H9 (cell line): ENCODE measurements at regions not wholly inside any gene's neighbourhood (a gene's known extent, or its start where the extent isn't known, plus 50 kb on each side); places are given as distances from the start of the nearest gene placed in this dataset.

Experiments used
- DNase-seq: peaks from one replicate; pipeline ENCODE4 v3.0.0-alpha.2; 2017
- H2AFZ ChIP-seq: one replicate; pipeline ENCODE4 v1.6.1; 2013; ENCODE audit warnings: mild to moderate bottlenecking, low read length, control low read depth, moderate library complexity
- H2AK5ac ChIP-seq: 2 replicates; pipeline ENCODE4 v1.6.1; 2013; ENCODE audit warnings: low read length, control low read depth, mixed read lengths; ENCODE audit not compliant: insufficient read length
- H2BK120ac ChIP-seq: one replicate; pipeline ENCODE4 v1.6.1; 2013; ENCODE audit warnings: low read depth, mild to moderate bottlenecking, low read length, control low read depth, inconsistent platforms; ENCODE audit not compliant: poor library complexity, severe bottlenecking
- H2BK12ac ChIP-seq: 2 replicates; pipeline ENCODE4 v1.6.1; 2013; ENCODE audit warnings: low read length, control low read depth, mixed read lengths, low read depth; ENCODE audit not compliant: insufficient read length
- H2BK15ac ChIP-seq: 2 replicates; pipeline ENCODE4 v1.6.1; 2013; ENCODE audit warnings: low read depth, low read length, control low read depth
- H2BK20ac ChIP-seq: one replicate; pipeline ENCODE4 v1.6.1; 2013; ENCODE audit warnings: low read depth, mild to moderate bottlenecking, low read length, control low read depth, inconsistent platforms; ENCODE audit not compliant: poor library complexity, severe bottlenecking
- H2BK5ac ChIP-seq: 2 replicates; pipeline ENCODE4 v1.6.1; 2013; ENCODE audit warnings: low read length, control low read depth, mixed read lengths; ENCODE audit not compliant: insufficient read length
- H3K14ac ChIP-seq: 2 replicates; pipeline ENCODE4 v1.6.1; 2013; ENCODE audit warnings: low read length, control low read depth; ENCODE audit not compliant: insufficient read depth
- H3K18ac ChIP-seq: 2 replicates; pipeline ENCODE4 v1.6.1; 2013; ENCODE audit warnings: low read depth, mild to moderate bottlenecking, mixed read lengths, low read length, control low read depth; ENCODE audit not compliant: insufficient read length
- H3K23ac ChIP-seq: 2 replicates; pipeline ENCODE4 v1.6.1; 2013; ENCODE audit warnings: low read length, control low read depth, mixed read lengths, low read depth; ENCODE audit not compliant: insufficient read length
- H3K23me2 ChIP-seq: 2 replicates; pipeline ENCODE4 v1.6.1; 2013; ENCODE audit warnings: low read depth, mild to moderate bottlenecking, mixed read lengths, low read length, control low read depth; ENCODE audit not compliant: insufficient read length, poor library complexity, severe bottlenecking
- H3K27ac ChIP-seq: 2 replicates; pipeline ENCODE4 v1.5.1; 2013; ENCODE audit warnings: low read length, control low read depth, mixed read lengths, low read depth; ENCODE audit not compliant: insufficient read length
- H3K27me3 ChIP-seq: 2 replicates; pipeline ENCODE4 v1.6.1; 2013; ENCODE audit warnings: low read length, control low read depth, inconsistent platforms; ENCODE audit not compliant: insufficient read depth
- H3K4ac ChIP-seq: 2 replicates; pipeline ENCODE4 v1.6.1; 2013; ENCODE audit warnings: low read depth, mild to moderate bottlenecking, control low read depth, inconsistent platforms, low read length, moderate library complexity
- H3K4me1 ChIP-seq: 2 replicates; pipeline ENCODE4 v1.6.1; 2013; ENCODE audit warnings: low read length, control low read depth, inconsistent platforms; ENCODE audit not compliant: insufficient read depth
- H3K4me2 ChIP-seq: 2 replicates; pipeline ENCODE4 v1.6.1; 2013; ENCODE audit warnings: low read length, control low read depth, mixed read lengths; ENCODE audit not compliant: insufficient read length, insufficient read depth
- H3K56ac ChIP-seq: 2 replicates; pipeline ENCODE4 v1.6.1; 2013; ENCODE audit warnings: low read depth, mild to moderate bottlenecking, mixed read lengths, low read length, control low read depth; ENCODE audit not compliant: insufficient read length
- H3K79me1 ChIP-seq: 2 replicates; pipeline ENCODE4 v1.6.1; 2013; ENCODE audit warnings: low read depth, mild to moderate bottlenecking, moderate library complexity, low read length, control low read depth, inconsistent platforms; ENCODE audit not compliant: insufficient read depth, poor library complexity, severe bottlenecking
- H3K79me2 ChIP-seq: 2 replicates; pipeline ENCODE4 v1.6.1; 2013; ENCODE audit warnings: low read length, control low read depth, inconsistent platforms; ENCODE audit not compliant: insufficient read depth
- H3K9ac ChIP-seq: 2 replicates; pipeline ENCODE4 v1.6.1; 2013; ENCODE audit warnings: low read length, control low read depth, mixed read lengths; ENCODE audit not compliant: insufficient read length; ENCODE audit errors: extremely low read depth
- H3K9me3 ChIP-seq: one replicate; pipeline ENCODE4 v1.6.1; 2013; ENCODE audit warnings: low read depth, low read length, inconsistent platforms; ENCODE audit not compliant: control insufficient read depth
- H3T11ph ChIP-seq: one replicate; pipeline ENCODE4 v1.6.1; 2013; ENCODE audit warnings: mild to moderate bottlenecking, low read length, control low read depth, inconsistent platforms
- H4K20me1 ChIP-seq: one replicate; pipeline ENCODE4 v1.6.1; 2013; ENCODE audit not compliant: control insufficient read depth, insufficient read length, insufficient read depth
- H4K5ac ChIP-seq: 2 replicates; pipeline ENCODE4 v1.6.1; 2013; ENCODE audit warnings: low read depth, mild to moderate bottlenecking, mixed read lengths, low read length, control low read depth; ENCODE audit not compliant: insufficient read length
- H4K8ac ChIP-seq: replicated peaks from 2 replicates; pipeline ENCODE4 v1.6.1; 2013; ENCODE audit warnings: low read length, control low read depth, mixed read lengths, low read depth; ENCODE audit not compliant: insufficient read length
- H4K91ac ChIP-seq: 2 replicates; pipeline ENCODE4 v1.6.1; 2013; ENCODE audit warnings: low read depth, mild to moderate bottlenecking, moderate library complexity, mixed read lengths, low read length, control low read depth; ENCODE audit not compliant: insufficient read length
- H3K27ac Mint-ChIP-seq, 3 experiments: 2 replicates in 2 of 3; 3 replicates in 1 of 3; pipeline ENCODE4 v1.8.0; 2020 to 2021; ENCODE audit warnings: mixed read lengths in 3 of 3, mild to moderate bottlenecking in 1 of 3, moderate library complexity in 1 of 3
- H3K27me3 Mint-ChIP-seq: 2 replicates; pipeline ENCODE4 v1.8.0; 2021; ENCODE audit warnings: low read depth, mild to moderate bottlenecking, moderate library complexity, mixed read lengths
- H3K36me3 Mint-ChIP-seq, 3 experiments: 2 replicates in 2 of 3; 3 replicates in 1 of 3; pipeline ENCODE4 v1.8.0; 2020 to 2021; ENCODE audit warnings: low read depth in 3 of 3, mixed read lengths in 3 of 3; ENCODE audit not compliant: insufficient read depth in 1 of 3
- H3K4me1 Mint-ChIP-seq, 2 experiments: 2 replicates each; pipeline ENCODE4 v1.8.0; 2020; ENCODE audit warnings: mixed read lengths in 2 of 2
- H3K4me3 Mint-ChIP-seq, 2 experiments: 2 replicates in 1 of 2; 3 replicates in 1 of 2; pipeline ENCODE4 v1.8.0; 2020 to 2021; ENCODE audit warnings: mild to moderate bottlenecking in 2 of 2, mixed read lengths in 2 of 2, moderate library complexity in 1 of 2
- H3K9me3 Mint-ChIP-seq, 2 experiments: 2 replicates in 1 of 2; 3 replicates in 1 of 2; pipeline ENCODE4 v1.8.0; 2020; ENCODE audit warnings: mild to moderate bottlenecking in 2 of 2, mixed read lengths in 2 of 2, moderate library complexity in 1 of 2
- WGBS: extraction: QIAGEN DNeasy Blood & Tissue Kit; methylation state at CpG from one replicate; pipeline ENCODE4 v1.1.7; 2013; ENCODE audit warnings: missing lambda C conversion rate, low lambda C conversion rate, mixed read lengths; ENCODE audit not compliant: insufficient read length; ENCODE audit errors: extremely low coverage; 5-methylcytosine and 5-hydroxymethylcytosine counted together
- TF ChIP-seq, protein P1 (sequence below): fragments of 200-600 bp; sonication (generic); conservative IDR thresholded peaks from 3 replicates; pipeline ENCODE4 v1.8.0; 2021; ENCODE audit warnings: antibody characterized with exemption, mild to moderate bottlenecking

DNA sequence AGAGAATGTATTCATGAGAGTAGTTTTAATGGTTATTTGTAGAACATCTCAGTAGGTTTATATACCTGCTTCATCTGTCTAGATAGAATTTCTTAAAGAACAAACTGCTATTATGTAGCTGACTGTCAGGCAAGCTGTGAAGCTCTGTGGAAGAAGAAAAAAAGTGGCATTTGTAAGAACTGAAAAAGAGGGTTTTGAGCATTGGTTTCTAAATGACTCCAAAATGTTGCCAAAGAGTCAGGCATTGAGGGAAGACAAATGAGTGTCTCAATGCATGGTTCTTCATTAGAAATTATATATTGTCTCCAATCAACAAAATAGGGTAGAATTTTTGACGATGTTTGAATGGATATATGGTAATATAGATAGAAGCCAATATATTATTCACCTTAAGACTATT, 1276.1 kb downstream of the KCNT2 start:
- no peak overlapping the region for H3K27ac ChIP-seq

More for the DNA sequence above, 1276.1 kb downstream of the KCNT2 start:
- Histone ChIP-seq H3K4ac (no peak overlapping the region), H3K56ac (no peak overlapping the region), H3K18ac (no peak overlapping the region), H2AK5ac (no peak overlapping the region), H3K27me3 (no peaks in the 10 kb centered on the region), H4K8ac (no peak overlapping the region), H3K9me3 (no peaks in the 10 kb centered on the region), H3K4me1 (peaks cover 6% of the 10 kb centered on the region; the same call in 1 of the 2 replicates), H4K5ac (no peak overlapping the region), H3K23ac (no peak overlapping the region), H3K9ac (no peak overlapping the region), H4K91ac (no peak overlapping the region), H3K79me2 (no peaks in the 10 kb centered on the region), H2BK20ac (no peak overlapping the region), H3K23me2 (no peaks in the 10 kb centered on the region), H2BK120ac (no peak overlapping the region), H2BK15ac (no peak overlapping the region), H3K79me1 (no peaks in the 10 kb centered on the region), H3K14ac (no peak overlapping the region), H2BK5ac (no peak overlapping the region), H3T11ph (no peak overlapping the region), H3K4me2 (no peak overlapping the region), H2AFZ (no peak overlapping the region), H2BK12ac (no peak overlapping the region), H4K20me1 (no peaks in the 10 kb centered on the region)
- no peaks in the 10 kb centered on the region for H3K36me3 Mint-ChIP-seq
- TF ChIP-seq, protein P1, sequence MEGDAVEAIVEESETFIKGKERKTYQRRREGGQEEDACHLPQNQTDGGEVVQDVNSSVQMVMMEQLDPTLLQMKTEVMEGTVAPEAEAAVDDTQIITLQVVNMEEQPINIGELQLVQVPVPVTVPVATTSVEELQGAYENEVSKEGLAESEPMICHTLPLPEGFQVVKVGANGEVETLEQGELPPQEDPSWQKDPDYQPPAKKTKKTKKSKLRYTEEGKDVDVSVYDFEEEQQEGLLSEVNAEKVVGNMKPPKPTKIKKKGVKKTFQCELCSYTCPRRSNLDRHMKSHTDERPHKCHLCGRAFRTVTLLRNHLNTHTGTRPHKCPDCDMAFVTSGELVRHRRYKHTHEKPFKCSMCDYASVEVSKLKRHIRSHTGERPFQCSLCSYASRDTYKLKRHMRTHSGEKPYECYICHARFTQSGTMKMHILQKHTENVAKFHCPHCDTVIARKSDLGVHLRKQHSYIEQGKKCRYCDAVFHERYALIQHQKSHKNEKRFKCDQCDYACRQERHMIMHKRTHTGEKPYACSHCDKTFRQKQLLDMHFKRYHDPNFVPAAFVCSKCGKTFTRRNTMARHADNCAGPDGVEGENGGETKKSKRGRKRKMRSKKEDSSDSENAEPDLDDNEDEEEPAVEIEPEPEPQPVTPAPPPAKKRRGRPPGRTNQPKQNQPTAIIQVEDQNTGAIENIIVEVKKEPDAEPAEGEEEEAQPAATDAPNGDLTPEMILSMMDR, result no peak
- no peaks in the 10 kb centered on the region for H3K9me3 Mint-ChIP-seq
- no peak for DNase-seq
- H3K4me1 Mint-ChIP-seq, result peaks cover 8 to 14% of the 10 kb centered on the region in 2 experiments
- H3K27ac Mint-ChIP-seq, result no peak overlapping the region; a peak in 1 of 7 replicates
- H3K4me3 Mint-ChIP-seq, result no peak overlapping the region
- no peaks in the 10 kb centered on the region for H3K27me3 Mint-ChIP-seq
- no CpG with 5 or more reads among the region's 1 CpG for WGBS
